NT2/D1 (cell line): ENCODE measurements at regions not wholly inside any gene's neighbourhood (a gene's known extent, or its start where the extent isn't known, plus 50 kb on each side); places are given as distances from the start of the nearest gene placed in this dataset.

ENCODE experiments used
- DNase-seq: peaks from one replicate; pipeline ENCODE4 v3.0.0-alpha.2; 2011; ENCODE audit warnings: low read depth, low spot score
- H3K27me3 ChIP-seq: 2 replicates; pipeline ENCODE4 v1.6.0; 2011; ENCODE audit warnings: mild to moderate bottlenecking; ENCODE audit not compliant: insufficient read length, insufficient read depth
- H3K36me3 ChIP-seq: 2 replicates; pipeline ENCODE4 v1.6.1; 2011; ENCODE audit warnings: mild to moderate bottlenecking, low read length, mixed read lengths; ENCODE audit not compliant: insufficient read depth, insufficient read length
- H3K4me1 ChIP-seq: 2 replicates; pipeline ENCODE4 v1.5.1; 2011; ENCODE audit not compliant: insufficient read depth, insufficient read length
- H3K4me3 ChIP-seq: 2 replicates; pipeline ENCODE4 v1.5.1; 2011; ENCODE audit warnings: low read depth; ENCODE audit not compliant: insufficient read length
- H3K9ac ChIP-seq: 2 replicates; pipeline ENCODE4 v1.6.0; 2011; ENCODE audit warnings: low read depth; ENCODE audit not compliant: insufficient read length
- H3K9me3 ChIP-seq: 2 replicates; pipeline ENCODE4 v1.5.1; 2011; ENCODE audit warnings: mild to moderate bottlenecking, low read length; ENCODE audit not compliant: insufficient read depth
- SUZ12 ChIP-seq: IDR thresholded peaks from 2 replicates; pipeline ENCODE4 v1.6.1; 2011; ENCODE audit not compliant: insufficient read length, insufficient read depth; ENCODE audit errors: extremely low read depth
- YY1 ChIP-seq: IDR thresholded peaks from 2 replicates; pipeline ENCODE4 v1.6.1; 2011; ENCODE audit not compliant: insufficient read length, insufficient read depth
- ZNF274 ChIP-seq: IDR thresholded peaks from 2 replicates; pipeline ENCODE4 v1.6.1; 2011; ENCODE audit warnings: mild to moderate bottlenecking, low read depth, low read length

GRCh38 chr6:6525933-6526332 lies 62.6 kb upstream of the LY86 start:
- TF ChIP-seq ZNF274, result no peak
- no peak for TF ChIP-seq YY1
- no peak for TF ChIP-seq SUZ12
- H3K36me3 ChIP-seq, result no peaks in the 10 kb centered on the region
- DNase-seq, result no peak
- no peaks in the 10 kb centered on the region for H3K9me3 ChIP-seq
- H3K9ac ChIP-seq, result no peak overlapping the region
- no peak overlapping the region for H3K4me3 ChIP-seq
- no peaks in the 10 kb centered on the region for H3K27me3 ChIP-seq
- no peaks in the 10 kb centered on the region for H3K4me1 ChIP-seq

GRCh38 chr6:6529275-6529674 lies 59.2 kb upstream of the LY86 start:
- no peaks in the 10 kb centered on the region for H3K4me1 ChIP-seq
- H3K9ac ChIP-seq, result no peak overlapping the region
- H3K9me3 ChIP-seq, result no peaks in the 10 kb centered on the region
- DNase-seq, result no peak
- TF ChIP-seq YY1 (no peak), ZNF274 (no peak), SUZ12 (no peak)
- H3K36me3 ChIP-seq, result no peaks in the 10 kb centered on the region
- no peak overlapping the region for H3K4me3 ChIP-seq
- H3K27me3 ChIP-seq, result no peaks in the 10 kb centered on the region

- DNase-seq, result no peak
- Histone ChIP-seq H3K4me3 (no peak overlapping the region), H3K27me3 (no peaks in the 10 kb centered on the region), H3K9ac (no peak overlapping the region), H3K36me3 (no peaks in the 10 kb centered on the region), H3K9me3 (no peaks in the 10 kb centered on the region), H3K4me1 (no peaks in the 10 kb centered on the region)
- TF ChIP-seq ZNF274, result no peak
- TF ChIP-seq YY1, result no peak
- no peak for TF ChIP-seq SUZ12
These were observed 55.3 kb upstream of the LY86 start for GRCh38 chr6:6533176-6533575.

GRCh38 chr6:6534399-6534798 lies 54.1 kb upstream of the LY86 start:
- Histone ChIP-seq H3K9me3 (no peaks in the 10 kb centered on the region), H3K9ac (no peak overlapping the region), H3K36me3 (no peaks in the 10 kb centered on the region), H3K4me1 (no peaks in the 10 kb centered on the region), H3K27me3 (no peaks in the 10 kb centered on the region), H3K4me3 (no peak overlapping the region)
- TF ChIP-seq YY1, result no peak
- no peak for TF ChIP-seq SUZ12
- TF ChIP-seq ZNF274, result no peak
- no peak for DNase-seq

GRCh38 chr6:6537488-6538260 lies 50.8 kb upstream of the LY86 start:
- H3K4me3 ChIP-seq, result no peak overlapping the region
- TF ChIP-seq YY1 (no peak), ZNF274 (no peak), SUZ12 (no peak)
- H3K36me3 ChIP-seq, result no peaks in the 10 kb centered on the region
- no peaks in the 10 kb centered on the region for H3K4me1 ChIP-seq
- H3K9me3 ChIP-seq, result no peaks in the 10 kb centered on the region; the same call in 1 of the 2 replicates
- no peak for DNase-seq
- H3K27me3 ChIP-seq, result no peaks in the 10 kb centered on the region
- no peak overlapping the region for H3K9ac ChIP-seq

GRCh38 chr6:6538261-6538660 lies 50.3 kb upstream of the LY86 start:
- no peak overlapping the region for H3K4me3 ChIP-seq
- TF ChIP-seq YY1 (no peak), SUZ12 (no peak)
- H3K9ac ChIP-seq, result no peak overlapping the region
- no peak for DNase-seq
- no peaks in the 10 kb centered on the region for H3K4me1 ChIP-seq
- H3K27me3 ChIP-seq, result no peaks in the 10 kb centered on the region
- H3K36me3 ChIP-seq, result no peaks in the 10 kb centered on the region
- no peaks in the 10 kb centered on the region; the same call in 1 of the 2 replicates for H3K9me3 ChIP-seq
